Stimulated activated CD4-positive, alpha-beta T cell treated with anti-CD3 and anti-CD28 coated beads, TNF-alpha, amount 100 ng/mL, for 48 hours (primary cell): ENCODE measurements at regions not wholly inside any gene's neighbourhood (a gene's known extent, or its start where the extent isn't known, plus 50 kb on each side); places are given as distances from the start of the nearest gene placed in this dataset.

Experiments used
- DNase-seq, 3 donors: peaks; one replicate each; pipeline ENCODE4 v3.0.0-alpha.2; 2020; ENCODE audit warnings: low read depth in 3 of 3

GRCh38 chr2:196482119-196483065 is 157.1 kb upstream of the CCDC150 start:
- peak in 1 of 3 donors; percentile 7 for DNase-seq

- DNase-seq, result no peak
Measured at GRCh38 chr2:196486146-196486545, 153.4 kb upstream of the CCDC150 start.

GRCh38 chr2:196487417-196487816 is 152.1 kb upstream of the CCDC150 start:
- no peak for DNase-seq

GRCh38 chr2:196489371-196489770 is 150.1 kb upstream of the CCDC150 start:
- no peak for DNase-seq

- DNase-seq, result no peak
Measured at GRCh38 chr2:196492946-196493345, 146.6 kb upstream of the CCDC150 start.

GRCh38 chr2:196498962-196499361 is 140.6 kb upstream of the CCDC150 start:
- no peak for DNase-seq

GRCh38 chr2:196499686-196500085 is 139.8 kb upstream of the CCDC150 start:
- DNase-seq, result no peak

GRCh38 chr2:196500686-196501431 is 138.7 kb upstream of the CCDC150 start:
- DNase-seq, result no peak

DNA sequence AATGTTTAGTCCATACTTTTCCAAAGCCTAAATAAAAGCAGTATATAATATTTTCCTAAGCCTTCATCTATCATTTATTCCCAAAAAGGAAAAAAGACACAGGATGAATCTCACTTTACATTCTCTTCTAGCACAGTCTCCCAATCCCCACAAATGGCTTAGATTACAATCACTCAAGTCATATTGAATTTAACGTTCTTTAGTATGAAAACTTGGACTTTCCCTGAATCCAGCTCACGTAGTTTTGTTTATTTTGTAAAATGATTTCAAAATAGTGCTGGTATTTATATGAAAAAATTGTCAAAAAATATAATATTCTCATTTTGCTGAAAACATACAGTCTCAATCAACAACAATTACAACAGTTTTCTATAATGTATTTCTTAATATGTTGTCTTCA is 137.7 kb upstream of the CCDC150 start:
- no peak for DNase-seq

GRCh38 chr2:196502386-196502785 is 137.1 kb upstream of the CCDC150 start:
- DNase-seq, result no peak

DNA sequence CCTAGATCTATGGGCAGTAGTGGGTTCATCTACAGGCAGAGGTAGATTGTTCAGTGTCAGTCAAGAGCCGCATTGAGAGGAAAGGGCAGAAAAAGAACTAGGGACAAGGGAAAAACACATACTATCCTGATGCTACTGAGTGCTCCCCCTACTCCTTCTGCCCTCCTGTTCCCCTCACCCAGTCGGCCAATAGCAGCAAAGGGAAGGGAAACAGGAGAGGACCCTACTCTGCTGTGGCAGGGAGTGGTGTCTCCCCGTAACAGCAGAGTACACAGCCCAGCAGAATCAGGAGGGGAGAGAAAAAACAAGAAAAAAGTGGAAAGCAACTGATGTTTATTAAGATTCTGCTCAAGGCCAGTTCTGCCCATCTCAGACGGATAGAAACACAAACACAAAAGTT is 136.1 kb upstream of the CCDC150 start:
- DNase-seq, result no peak

GRCh38 chr2:196504788-196505187 is 134.7 kb upstream of the CCDC150 start:
- no peak for DNase-seq

GRCh38 chr2:196510246-196510645 is 129.3 kb upstream of the CCDC150 start:
- DNase-seq, result no peak

DNA sequence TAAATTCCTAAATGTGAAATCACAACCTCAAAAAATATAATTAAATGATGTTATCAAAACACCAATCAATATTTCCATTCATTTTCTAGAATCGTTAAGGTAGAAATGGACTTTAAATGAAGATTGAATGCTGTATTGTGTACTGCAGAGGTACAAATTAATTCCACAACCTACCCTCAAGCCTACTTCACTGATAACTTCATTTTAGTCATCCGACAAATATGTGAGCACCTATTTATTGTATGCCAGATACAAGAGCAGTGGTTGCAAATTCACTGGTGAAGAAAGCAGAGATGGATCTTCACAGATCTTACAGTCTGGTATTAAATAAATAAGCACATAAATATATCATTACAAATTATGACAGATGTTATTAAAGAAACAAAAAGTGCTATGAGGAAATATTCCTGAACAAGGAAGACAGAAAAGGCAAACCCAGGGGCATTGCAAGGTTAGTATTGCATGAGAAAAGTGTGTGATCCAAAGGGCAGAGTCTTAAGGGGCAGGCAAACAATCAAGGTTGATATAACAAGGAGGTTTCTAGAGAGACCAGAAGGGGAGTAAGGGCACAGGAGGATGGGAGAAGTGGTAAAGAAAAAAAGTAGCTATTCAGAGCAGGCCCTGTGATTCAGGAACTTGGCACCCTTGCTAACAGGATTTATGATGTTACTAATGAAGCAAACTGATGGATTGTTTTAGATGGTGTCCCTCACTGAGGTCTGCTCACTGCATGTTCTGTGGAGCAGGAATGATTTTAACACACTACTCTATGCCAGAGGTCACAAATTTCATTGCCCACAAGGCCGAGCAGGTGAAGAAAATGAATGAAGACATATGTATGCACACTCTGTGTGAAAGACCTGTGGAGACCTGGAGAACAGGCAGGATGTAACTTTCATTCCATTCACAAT is 128.0 kb upstream of the CCDC150 start:
- no peak for DNase-seq

DNA sequence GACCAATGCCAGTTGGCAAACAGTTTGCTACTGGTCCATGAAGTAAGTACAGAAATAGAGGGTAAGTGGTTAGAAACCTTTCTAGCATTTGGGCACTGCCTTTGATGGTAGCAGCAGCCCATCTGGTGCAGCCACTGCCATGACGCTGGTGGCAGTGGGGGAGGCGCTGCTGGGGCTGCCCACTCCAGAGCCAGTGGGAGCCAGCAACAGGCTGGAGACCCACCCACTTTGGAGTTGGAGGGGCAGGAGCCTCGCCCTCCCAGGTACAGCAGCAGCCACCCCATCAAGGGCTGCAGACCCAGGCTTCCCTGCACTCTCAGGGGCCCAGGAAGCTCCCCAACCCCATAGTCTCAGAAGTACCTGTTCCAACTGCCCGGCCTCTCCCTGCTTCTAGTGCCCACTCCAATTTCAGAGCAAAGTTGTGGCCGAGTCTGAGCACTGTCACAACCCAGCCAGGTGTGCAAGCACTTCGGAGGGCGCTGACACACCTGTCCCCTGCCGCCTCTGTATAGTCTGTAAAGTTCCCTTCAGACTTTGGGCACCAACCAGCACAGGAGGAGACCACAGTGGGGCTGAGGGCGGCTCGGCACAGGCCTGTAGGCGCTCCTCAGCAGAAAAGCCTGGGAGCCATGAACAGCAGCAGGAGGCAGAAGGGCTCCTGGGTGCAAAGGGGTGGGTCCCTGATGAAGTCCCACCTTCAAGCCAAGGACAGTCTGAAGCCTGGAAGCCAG is 125.6 kb upstream of the CCDC150 start:
- DNase-seq, result no peak

GRCh38 chr2:196514641-196515040 is 124.9 kb upstream of the CCDC150 start:
- DNase-seq, result no peak

DNA sequence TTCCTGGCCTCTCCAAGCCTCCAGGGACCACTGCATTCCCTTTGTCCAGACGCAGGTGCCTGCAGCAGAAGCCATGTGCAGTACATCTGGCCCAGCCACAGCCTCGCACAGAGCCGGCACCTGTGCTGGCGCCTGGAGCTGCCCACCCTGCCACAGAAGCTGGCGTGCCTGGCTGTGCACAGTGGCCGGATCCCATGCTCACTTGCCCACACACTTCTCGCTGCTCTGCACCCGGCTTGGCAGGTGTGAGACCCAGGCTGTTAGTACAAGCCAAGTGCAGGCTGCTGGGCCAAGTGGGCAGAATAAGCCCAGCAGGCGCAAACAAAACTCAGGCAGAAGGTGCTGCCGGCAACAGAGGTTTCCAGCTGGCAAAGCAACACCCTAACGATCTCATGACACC is 124.5 kb upstream of the CCDC150 start:
- DNase-seq, result no peak

GRCh38 chr2:196515608-196516007 is 123.9 kb upstream of the CCDC150 start:
- no peak for DNase-seq

- DNase-seq, result no peak
Measured at GRCh38 chr2:196516564-196516963, 123.0 kb upstream of the CCDC150 start.

- no peak for DNase-seq
Measured at GRCh38 chr2:196520605-196521004, 118.9 kb upstream of the CCDC150 start.
